GM19452 (cell line): ENCODE measurements at regions not wholly inside any gene's neighbourhood (a gene's known extent, or its start where the extent isn't known, plus 50 kb on each side); places are given as distances from the start of the nearest gene placed in this dataset.

Experiments used
- ATAC-seq: cut with Tn5 transposase; IDR thresholded peaks from one replicate; pipeline ENCODE4 v1.9.1; 2021; ENCODE audit not compliant: unreplicated experiment

GRCh38 chr17:72512649-72513556 is 392.1 kb downstream of the SOX9 start:
- no peak for ATAC-seq

DNA sequence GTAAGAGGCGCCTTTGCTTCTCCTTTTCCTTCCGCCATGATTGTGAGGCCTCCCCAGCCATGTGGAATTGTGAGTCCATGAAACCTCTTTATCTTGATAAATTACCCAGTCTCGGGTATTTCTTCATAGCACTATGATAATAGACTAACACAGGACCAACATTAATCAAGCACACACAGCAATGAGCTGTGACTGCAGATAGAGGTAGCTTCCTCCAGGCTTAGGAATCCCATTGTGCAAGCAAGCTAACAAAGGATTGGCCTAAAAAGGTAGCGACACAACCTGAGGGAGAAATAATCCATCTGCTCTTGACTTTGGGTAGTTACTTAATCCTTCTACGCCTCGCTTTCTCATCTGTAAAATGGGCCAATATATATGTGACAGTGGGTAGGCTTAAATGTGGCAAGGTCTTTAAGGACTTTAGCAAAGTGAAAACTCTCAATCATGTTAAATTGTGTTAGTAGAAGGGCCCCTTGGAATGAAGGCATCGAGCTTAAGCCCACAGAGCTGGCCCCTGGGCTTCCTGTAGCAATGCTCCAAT is 393.6 kb downstream of the SOX9 start:
- ATAC-seq: no peak

GRCh38 chr17:72514891-72515290 is 394.1 kb downstream of the SOX9 start:
- ATAC-seq: no peak

- no peak for ATAC-seq
Observed at GRCh38 chr17:72515291-72516065, 394.7 kb downstream of the SOX9 start.

- ATAC-seq: no peak
Observed at GRCh38 chr17:72516772-72517399, 396.1 kb downstream of the SOX9 start.

- ATAC-seq: no peak
Observed at GRCh38 chr17:72517413-72518158, 396.8 kb downstream of the SOX9 start.

DNA sequence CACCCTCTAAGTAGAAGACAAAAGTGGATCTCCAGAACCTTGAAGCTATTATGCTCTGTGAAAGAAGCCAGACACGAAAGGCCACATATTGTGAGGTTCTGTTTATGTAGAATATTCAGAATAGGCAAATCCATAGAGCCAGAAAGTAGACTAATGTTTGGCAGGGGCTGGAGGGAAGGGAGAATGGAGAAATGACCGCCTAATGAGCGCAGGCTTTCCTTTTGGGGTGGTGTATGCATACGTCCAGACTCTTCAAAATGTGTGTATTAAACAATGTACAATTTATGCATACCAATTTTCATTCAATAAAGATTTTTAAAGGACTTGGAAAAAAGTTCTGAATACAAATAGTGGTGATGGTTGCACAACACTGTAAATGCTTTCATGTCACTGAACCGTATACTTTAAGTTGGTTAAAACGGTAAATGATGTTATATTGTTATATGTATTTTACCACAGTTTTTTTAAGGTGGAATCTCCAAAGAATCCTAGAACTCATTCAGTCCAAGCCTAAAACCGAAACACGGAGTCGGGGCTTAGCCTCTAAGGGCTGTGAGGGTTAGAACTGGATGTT is 397.4 kb downstream of the SOX9 start:
- ATAC-seq: no peak

GRCh38 chr17:72518753-72519597 is 398.2 kb downstream of the SOX9 start:
- no peak for ATAC-seq

DNA sequence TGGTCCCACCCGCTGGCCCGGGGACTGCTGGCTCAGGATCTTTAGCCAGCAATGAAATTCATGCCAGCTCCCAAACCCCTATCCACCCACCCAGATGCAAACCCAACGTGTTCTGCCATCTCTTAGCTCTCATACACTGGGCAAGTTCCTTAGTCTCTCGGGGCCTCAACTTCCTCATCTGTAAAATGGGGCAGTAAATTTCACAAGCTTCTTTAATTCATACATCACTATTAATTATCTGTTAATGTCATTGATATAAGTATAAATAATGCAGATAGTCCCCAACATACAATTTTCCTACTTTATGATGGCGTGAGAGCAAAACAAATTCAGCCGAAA is 398.7 kb downstream of the SOX9 start:
- ATAC-seq: no peak

GRCh38 chr17:72520665-72521303 is 400.0 kb downstream of the SOX9 start:
- peak; percentile 53 for ATAC-seq

DNA sequence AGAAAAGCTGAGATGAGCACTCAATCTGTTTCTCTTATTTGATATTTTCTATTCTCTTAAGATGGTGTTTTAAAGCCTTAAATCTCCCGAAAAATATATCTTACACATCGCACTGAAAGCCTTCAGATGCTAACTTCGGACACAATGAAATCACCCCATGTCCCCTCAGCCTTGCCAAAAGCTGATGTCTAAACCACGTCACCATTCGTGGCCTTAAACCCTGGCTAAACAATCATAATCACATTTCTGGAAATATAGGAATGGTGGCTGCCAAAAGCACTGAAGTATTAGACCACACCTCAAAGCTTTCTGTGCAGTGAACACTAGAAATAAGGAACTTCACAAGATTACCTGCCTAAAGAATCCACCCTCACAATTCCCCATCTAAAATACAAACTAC is 402.7 kb downstream of the SOX9 start:
- no peak for ATAC-seq

GRCh38 chr17:72525225-72526015 is 404.6 kb downstream of the SOX9 start:
- no peak for ATAC-seq

- ATAC-seq: no peak
Observed at GRCh38 chr17:72526769-72527168, 405.9 kb downstream of the SOX9 start.

GRCh38 chr17:72527789-72528188 is 407.0 kb downstream of the SOX9 start:
- no peak for ATAC-seq

DNA sequence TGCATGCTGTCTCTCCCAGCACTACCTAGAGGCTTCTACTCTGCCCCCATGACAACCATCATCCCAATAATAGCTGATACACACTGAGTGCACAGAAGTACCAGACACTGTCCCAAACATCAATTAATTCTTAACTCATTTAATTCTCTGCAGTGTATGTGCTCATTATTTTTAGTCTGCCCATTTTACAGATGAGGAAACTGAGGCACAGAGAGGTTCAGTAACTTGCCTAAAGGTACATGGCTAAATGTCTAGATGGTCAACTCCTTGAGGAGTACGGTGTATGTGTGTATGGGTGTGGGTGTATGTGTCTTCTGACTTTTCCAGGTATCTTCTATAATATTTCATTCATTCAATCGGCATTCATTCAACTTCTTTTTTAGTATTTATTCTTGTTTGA is 407.9 kb downstream of the SOX9 start:
- no peak for ATAC-seq

GRCh38 chr17:72529386-72529785 is 408.6 kb downstream of the SOX9 start:
- ATAC-seq: no peak

DNA sequence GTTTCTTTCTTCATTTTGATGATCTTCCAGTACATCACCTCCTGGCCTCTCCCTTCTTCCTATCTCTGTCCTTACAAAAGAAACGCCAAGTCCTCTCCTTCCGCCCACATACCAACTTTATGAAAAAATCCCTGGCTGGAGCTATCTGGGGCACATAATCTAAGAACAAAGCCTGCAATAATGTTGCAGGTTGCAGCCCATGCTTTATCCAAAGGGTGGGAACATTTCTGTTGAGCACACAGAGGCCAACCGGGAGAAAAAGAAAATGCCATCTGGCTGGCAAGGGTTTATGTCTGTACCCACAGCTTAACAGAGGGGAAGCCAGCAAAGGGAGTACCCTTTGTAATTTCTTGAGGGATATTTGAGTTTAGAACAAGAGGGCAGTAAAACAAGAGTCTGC is 409.6 kb downstream of the SOX9 start:
- no peak for ATAC-seq

DNA sequence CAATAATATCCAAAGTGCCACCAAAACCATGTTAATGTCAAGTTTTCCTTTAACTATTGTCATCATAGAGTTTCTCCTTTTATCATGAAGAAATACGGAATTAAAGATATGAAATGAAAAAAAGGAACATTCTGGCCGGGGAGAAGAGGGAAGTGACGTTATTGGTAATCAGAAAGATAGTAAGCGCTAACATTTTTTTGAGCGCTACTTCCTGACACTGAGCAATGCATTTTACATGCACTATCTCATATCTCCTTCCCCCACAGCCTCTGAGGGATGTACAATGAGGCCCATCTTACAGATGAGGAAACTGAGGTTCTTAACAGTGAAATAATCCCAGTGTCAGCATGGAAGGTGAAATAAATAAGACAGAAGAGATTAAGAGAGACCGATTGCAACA is 410.9 kb downstream of the SOX9 start:
- no peak for ATAC-seq
